Endodermal cell (in vitro differentiated cells): ENCODE measurements at regions not wholly inside any gene's neighbourhood (a gene's known extent, or its start where the extent isn't known, plus 50 kb on each side); places are given as distances from the start of the nearest gene placed in this dataset.

Experiments
- DNase-seq: peaks from one replicate; pipeline ENCODE4 v3.0.0-alpha.2; 2017
- H3K27ac ChIP-seq: 2 replicates; pipeline ENCODE4 v1.5.1; 2013; ENCODE audit warnings: mild to moderate bottlenecking, low read depth, low read length, moderate library complexity
- H3K27me3 ChIP-seq: 2 replicates; pipeline ENCODE4 v1.6.1; 2013; ENCODE audit warnings: mild to moderate bottlenecking, low read length, moderate library complexity; ENCODE audit not compliant: insufficient read depth, control insufficient read depth, poor library complexity, severe bottlenecking
- H3K36me3 ChIP-seq: 2 replicates; pipeline ENCODE4 v1.7.0; 2013; ENCODE audit warnings: mild to moderate bottlenecking, low read length, moderate library complexity; ENCODE audit not compliant: control insufficient read depth, insufficient read depth
- H3K4me1 ChIP-seq: one replicate; pipeline ENCODE4 v1.7.0; 2013; ENCODE audit warnings: low read length; ENCODE audit not compliant: control insufficient read depth, insufficient read depth
- H3K4me3 ChIP-seq: 2 replicates; pipeline ENCODE4 v1.5.1; 2013; ENCODE audit warnings: mild to moderate bottlenecking, low read length, moderate library complexity
- H3K9ac ChIP-seq: 2 replicates; pipeline ENCODE4 v1.6.1; 2013; ENCODE audit warnings: mild to moderate bottlenecking, low read length, moderate library complexity; ENCODE audit not compliant: poor library complexity, severe bottlenecking; ENCODE audit errors: extremely low read depth
- H3K9me3 ChIP-seq: 2 replicates; pipeline ENCODE4 v1.6.1; 2013; ENCODE audit warnings: mild to moderate bottlenecking, low read length, moderate library complexity; ENCODE audit not compliant: control insufficient read depth
- H3K27ac Mint-ChIP-seq: 2 replicates; pipeline ENCODE4 v1.8.0; 2020; ENCODE audit warnings: mixed read lengths
- H3K27me3 Mint-ChIP-seq: 2 replicates; pipeline ENCODE4 v1.8.0; 2021; ENCODE audit warnings: mild to moderate bottlenecking, mixed read lengths; ENCODE audit not compliant: insufficient read depth
- H3K36me3 Mint-ChIP-seq: 2 replicates; pipeline ENCODE4 v1.8.0; 2020; ENCODE audit warnings: low read depth, mixed read lengths
- H3K4me1 Mint-ChIP-seq: 2 replicates; pipeline ENCODE4 v1.8.0; 2020; ENCODE audit warnings: mixed read lengths
- H3K4me3 Mint-ChIP-seq: 2 replicates; pipeline ENCODE4 v1.8.0; 2020; ENCODE audit warnings: mild to moderate bottlenecking, moderate library complexity, mixed read lengths
- H3K9me3 Mint-ChIP-seq: 2 replicates; pipeline ENCODE4 v1.8.0; 2020; ENCODE audit warnings: mild to moderate bottlenecking, mixed read lengths
- CTCF ChIP-seq: fragments of 200-600 bp; sonication (generic); conservative IDR thresholded peaks from 2 replicates; pipeline ENCODE4 v1.5.0; 2021; ENCODE audit warnings: antibody characterized with exemption, mild to moderate bottlenecking
- whole genome bisulfite sequencing, 2 experiments: methylation state at CpG; one replicate each; pipeline versions ENCODE4 v1.1.5 to v1.1.7; 2013; ENCODE audit warnings: missing lambda C conversion rate in 2 of 2, mixed read lengths in 1 of 2; ENCODE audit not compliant: insufficient coverage in 1 of 2, insufficient read length in 1 of 2; 5-methylcytosine and 5-hydroxymethylcytosine counted together

DNA sequence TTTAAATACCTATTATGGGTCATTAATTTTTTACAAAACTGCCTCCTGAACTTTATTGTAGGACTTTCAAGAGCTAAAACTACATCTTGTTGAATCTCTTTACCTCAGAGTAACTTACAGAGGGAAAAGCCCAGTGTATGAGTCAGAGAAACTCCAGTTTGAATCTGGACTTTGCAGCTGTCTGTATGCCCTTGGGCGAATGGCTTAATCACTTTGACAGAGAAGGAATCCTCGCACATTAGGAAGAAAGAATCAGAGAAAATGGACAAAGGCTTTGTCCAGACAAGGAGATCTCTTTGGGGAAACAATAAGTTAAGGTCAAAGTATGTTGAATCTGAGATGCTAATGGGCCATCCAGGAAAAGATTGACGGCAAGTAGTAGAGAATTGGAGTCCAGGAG lies 484.2 kb upstream of the CELF2 start:
- no peaks in the 10 kb centered on the region for H3K36me3 ChIP-seq
- peaks cover 8% of the 10 kb centered on the region for H3K27me3 Mint-ChIP-seq
- no peaks in the 10 kb centered on the region for H3K27me3 ChIP-seq
- H3K27ac Mint-ChIP-seq, result no peak overlapping the region
- H3K4me3 Mint-ChIP-seq, result no peak overlapping the region
- H3K9ac ChIP-seq, result no peak overlapping the region
- no peak overlapping the region for H3K27ac ChIP-seq
- H3K4me1 Mint-ChIP-seq, result peaks cover 5% of the 10 kb centered on the region
- no peaks in the 10 kb centered on the region for H3K9me3 Mint-ChIP-seq
- peaks cover 5% of the 10 kb centered on the region for H3K9me3 ChIP-seq
- WGBS, 2 experiments, result 80 to 92% methylated on average over 3 of the region's 3 CpGs
- DNase-seq, result no peak
- no peak overlapping the region for H3K4me3 ChIP-seq
- TF ChIP-seq CTCF, result no peak
- no peaks in the 10 kb centered on the region for H3K36me3 Mint-ChIP-seq
- peaks cover 2% of the 10 kb centered on the region for H3K4me1 ChIP-seq

GRCh38 chr10:10538326-10538725 lies 479.3 kb upstream of the CELF2 start:
- no peak overlapping the region for H3K27ac ChIP-seq
- Mint-ChIP-seq H3K4me3 (no peak overlapping the region), H3K27me3 (peaks cover 8% of the 10 kb centered on the region), H3K9me3 (no peaks in the 10 kb centered on the region), H3K4me1 (peaks cover 25% of the 10 kb centered on the region), H3K27ac (no peak overlapping the region), H3K36me3 (no peaks in the 10 kb centered on the region)
- no peak overlapping the region for H3K4me3 ChIP-seq
- H3K36me3 ChIP-seq, result no peaks in the 10 kb centered on the region
- H3K27me3 ChIP-seq, result no peaks in the 10 kb centered on the region
- no peak for DNase-seq
- WGBS, 2 experiments, result 85 to 100% methylated on average over 1 of the region's 1 CpG
- H3K4me1 ChIP-seq, result peaks cover 6% of the 10 kb centered on the region
- peaks cover 5% of the 10 kb centered on the region for H3K9me3 ChIP-seq
- no peak for TF ChIP-seq CTCF
- no peak overlapping the region for H3K9ac ChIP-seq

GRCh38 chr10:10540398-10540797 lies 477.3 kb upstream of the CELF2 start:
- DNase-seq, result no peak
- Histone ChIP-seq H3K9me3 (peaks cover 5% of the 10 kb centered on the region), H3K4me1 (peaks cover 13% of the 10 kb centered on the region), H3K4me3 (no peak overlapping the region), H3K27me3 (no peaks in the 10 kb centered on the region), H3K36me3 (no peaks in the 10 kb centered on the region), H3K9ac (no peak overlapping the region), H3K27ac (no peak overlapping the region)
- TF ChIP-seq CTCF, result no peak
- WGBS, 2 experiments, result 95% methylated on average over 2 to 3 of the region's 3 CpGs
- Mint-ChIP-seq H3K4me3 (no peak overlapping the region), H3K27ac (no peak overlapping the region), H3K27me3 (peaks cover 8% of the 10 kb centered on the region), H3K36me3 (no peaks in the 10 kb centered on the region), H3K9me3 (no peaks in the 10 kb centered on the region), H3K4me1 (peaks cover 37% of the 10 kb centered on the region)
